ENCODE measurements at regions not wholly inside any gene's neighbourhood (a gene's known extent, or its start where the extent isn't known, plus 50 kb on each side); places are given as distances from the start of the nearest gene placed in this dataset.

GRCh38 chr22:22112533-22113294 lies 130.1 kb upstream of the TOP3B start:
- TF ChIP-seq EZH2 (IDR thresholded peaks at IDR 0.05; ENCODE audit: borderline replicate concordance, low read depth, low read length, poor library complexity, severe bottlenecking) (no peak), CTCF (conservative IDR thresholded peaks at IDR 0.05; ENCODE audit: low read depth, low read length) (no peak)

Data from A673 (cell line).